ENCODE measurements at regions not wholly inside any gene's neighbourhood (a gene's known extent, or its start where the extent isn't known, plus 50 kb on each side); places are given as distances from the start of the nearest gene placed in this dataset.

DNA sequence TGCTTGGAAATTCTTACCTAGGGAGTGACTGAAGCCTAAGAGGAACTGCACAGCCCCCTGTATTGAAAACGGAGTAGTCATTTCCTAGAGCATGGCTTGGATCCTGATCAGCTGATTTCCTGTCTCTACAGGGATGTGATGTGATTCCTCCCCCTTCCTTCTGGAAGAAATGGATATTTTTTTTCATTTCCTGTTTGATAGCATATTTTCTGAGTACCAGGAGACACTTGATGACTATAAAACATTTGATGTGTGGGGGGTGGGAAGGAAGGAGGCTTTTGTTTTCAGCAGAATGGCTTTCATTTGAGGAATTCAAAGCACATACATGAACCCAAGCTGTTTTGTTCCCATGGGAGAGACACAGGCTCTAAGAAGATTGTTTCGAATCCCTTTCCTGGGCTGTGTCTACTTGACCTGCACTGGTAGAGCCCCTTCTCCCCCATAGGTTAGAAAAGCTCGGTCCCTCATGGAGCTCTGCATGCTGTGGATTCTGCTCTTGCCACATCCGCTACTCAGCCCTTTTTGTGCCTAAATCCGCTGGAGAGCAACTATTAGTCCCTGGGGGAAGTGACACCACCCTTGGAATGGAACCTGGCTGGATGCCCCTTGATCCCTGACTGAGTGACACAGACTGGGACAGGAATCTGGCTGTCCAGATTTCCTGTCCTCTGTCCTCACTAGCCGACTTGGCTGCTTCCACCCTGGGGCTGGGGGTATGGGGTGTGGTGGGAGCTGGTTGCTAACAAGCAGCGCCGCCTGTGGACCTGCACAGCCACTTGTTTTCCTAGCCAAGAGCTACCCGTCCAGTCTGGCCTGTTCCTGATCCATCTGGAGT, 71.8 kb upstream of the MACF1 start (continued):
- TF ChIP-seq, protein P1, sequence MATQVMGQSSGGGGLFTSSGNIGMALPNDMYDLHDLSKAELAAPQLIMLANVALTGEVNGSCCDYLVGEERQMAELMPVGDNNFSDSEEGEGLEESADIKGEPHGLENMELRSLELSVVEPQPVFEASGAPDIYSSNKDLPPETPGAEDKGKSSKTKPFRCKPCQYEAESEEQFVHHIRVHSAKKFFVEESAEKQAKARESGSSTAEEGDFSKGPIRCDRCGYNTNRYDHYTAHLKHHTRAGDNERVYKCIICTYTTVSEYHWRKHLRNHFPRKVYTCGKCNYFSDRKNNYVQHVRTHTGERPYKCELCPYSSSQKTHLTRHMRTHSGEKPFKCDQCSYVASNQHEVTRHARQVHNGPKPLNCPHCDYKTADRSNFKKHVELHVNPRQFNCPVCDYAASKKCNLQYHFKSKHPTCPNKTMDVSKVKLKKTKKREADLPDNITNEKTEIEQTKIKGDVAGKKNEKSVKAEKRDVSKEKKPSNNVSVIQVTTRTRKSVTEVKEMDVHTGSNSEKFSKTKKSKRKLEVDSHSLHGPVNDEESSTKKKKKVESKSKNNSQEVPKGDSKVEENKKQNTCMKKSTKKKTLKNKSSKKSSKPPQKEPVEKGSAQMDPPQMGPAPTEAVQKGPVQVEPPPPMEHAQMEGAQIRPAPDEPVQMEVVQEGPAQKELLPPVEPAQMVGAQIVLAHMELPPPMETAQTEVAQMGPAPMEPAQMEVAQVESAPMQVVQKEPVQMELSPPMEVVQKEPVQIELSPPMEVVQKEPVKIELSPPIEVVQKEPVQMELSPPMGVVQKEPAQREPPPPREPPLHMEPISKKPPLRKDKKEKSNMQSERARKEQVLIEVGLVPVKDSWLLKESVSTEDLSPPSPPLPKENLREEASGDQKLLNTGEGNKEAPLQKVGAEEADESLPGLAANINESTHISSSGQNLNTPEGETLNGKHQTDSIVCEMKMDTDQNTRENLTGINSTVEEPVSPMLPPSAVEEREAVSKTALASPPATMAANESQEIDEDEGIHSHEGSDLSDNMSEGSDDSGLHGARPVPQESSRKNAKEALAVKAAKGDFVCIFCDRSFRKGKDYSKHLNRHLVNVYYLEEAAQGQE (IDR thresholded peaks at IDR 0.05; ENCODE audit: borderline replicate concordance), result peak; percentile 80
- TF ChIP-seq, protein P1 (CRISPR knock-in tag; IDR thresholded peaks at IDR 0.05; ENCODE audit: low read depth), result no peak
- TF ChIP-seq CEBPB (tag; IDR thresholded peaks at IDR 0.05), result no peak
- TF ChIP-seq, protein P2, sequence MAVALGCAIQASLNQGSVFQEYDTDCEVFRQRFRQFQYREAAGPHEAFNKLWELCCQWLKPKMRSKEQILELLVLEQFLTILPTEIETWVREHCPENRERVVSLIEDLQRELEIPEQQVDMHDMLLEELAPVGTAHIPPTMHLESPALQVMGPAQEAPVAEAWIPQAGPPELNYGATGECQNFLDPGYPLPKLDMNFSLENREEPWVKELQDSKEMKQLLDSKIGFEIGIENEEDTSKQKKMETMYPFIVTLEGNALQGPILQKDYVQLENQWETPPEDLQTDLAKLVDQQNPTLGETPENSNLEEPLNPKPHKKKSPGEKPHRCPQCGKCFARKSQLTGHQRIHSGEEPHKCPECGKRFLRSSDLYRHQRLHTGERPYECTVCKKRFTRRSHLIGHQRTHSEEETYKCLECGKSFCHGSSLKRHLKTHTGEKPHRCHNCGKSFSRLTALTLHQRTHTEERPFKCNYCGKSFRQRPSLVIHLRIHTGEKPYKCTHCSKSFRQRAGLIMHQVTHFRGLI (CRISPR knock-in tag; IDR thresholded peaks at IDR 0.05), result no peak
- TF ChIP-seq DACH1 (IDR thresholded peaks at IDR 0.05; ENCODE audit: partially characterized antibody), result no peak
- no peak for TF ChIP-seq MEF2A (IDR thresholded peaks at IDR 0.05; ENCODE audit: control insufficient read depth, low read depth, low read length)
- TF ChIP-seq TARDBP (IDR thresholded peaks at IDR 0.05), result 0 out of 2 replicates have a peak, but pooled peaks have one; percentile 54
- TF ChIP-seq ETV6 (IDR thresholded peaks at IDR 0.05; ENCODE audit: borderline replicate concordance in 1 of 2, low read depth in 2 of 2, low read length in 1 of 2), result no peak
- no peak for TF ChIP-seq ETV6 (CRISPR knock-in tag; IDR thresholded peaks at IDR 0.05; ENCODE audit: borderline replicate concordance)
- TF ChIP-seq NFXL1 (CRISPR knock-in tag; IDR thresholded peaks at IDR 0.05), result no peak
- 0 out of 2 replicates have a peak, but pooled peaks have one; percentile 31 for TF ChIP-seq SMARCA4 (IDR thresholded peaks at IDR 0.05)
- TF ChIP-seq TRIM24 (IDR thresholded peaks at IDR 0.05), result no peak
- no peak for TF ChIP-seq SNRNP70 (optimal IDR thresholded peaks at IDR 0.05; ENCODE audit: low read depth, low read length)
- no peak for TF ChIP-seq KDM4B (IDR thresholded peaks at IDR 0.05; ENCODE audit: borderline replicate concordance in 2 of 2, low read depth in 1 of 2)
- peak; percentile 44; the same call in 1 of the 2 replicates for TF ChIP-seq KLF16 (IDR thresholded peaks at IDR 0.05)
- TF ChIP-seq SRF (CRISPR knock-in tag; IDR thresholded peaks at IDR 0.05), result peak in 1 of 2 experiments; percentile 29; a peak in 1 of 4 replicates
- TF ChIP-seq HDAC2 (IDR thresholded peaks at IDR 0.05), result peak; percentile 36; the same call in 1 of the 2 replicates
